ENCODE measurements at regions not wholly inside any gene's neighbourhood (a gene's known extent, or its start where the extent isn't known, plus 50 kb on each side); places are given as distances from the start of the nearest gene placed in this dataset.

- TF ChIP-seq POLR2A (IDR thresholded peaks at IDR 0.05): no peak
- TF ChIP-seq, protein P1, sequence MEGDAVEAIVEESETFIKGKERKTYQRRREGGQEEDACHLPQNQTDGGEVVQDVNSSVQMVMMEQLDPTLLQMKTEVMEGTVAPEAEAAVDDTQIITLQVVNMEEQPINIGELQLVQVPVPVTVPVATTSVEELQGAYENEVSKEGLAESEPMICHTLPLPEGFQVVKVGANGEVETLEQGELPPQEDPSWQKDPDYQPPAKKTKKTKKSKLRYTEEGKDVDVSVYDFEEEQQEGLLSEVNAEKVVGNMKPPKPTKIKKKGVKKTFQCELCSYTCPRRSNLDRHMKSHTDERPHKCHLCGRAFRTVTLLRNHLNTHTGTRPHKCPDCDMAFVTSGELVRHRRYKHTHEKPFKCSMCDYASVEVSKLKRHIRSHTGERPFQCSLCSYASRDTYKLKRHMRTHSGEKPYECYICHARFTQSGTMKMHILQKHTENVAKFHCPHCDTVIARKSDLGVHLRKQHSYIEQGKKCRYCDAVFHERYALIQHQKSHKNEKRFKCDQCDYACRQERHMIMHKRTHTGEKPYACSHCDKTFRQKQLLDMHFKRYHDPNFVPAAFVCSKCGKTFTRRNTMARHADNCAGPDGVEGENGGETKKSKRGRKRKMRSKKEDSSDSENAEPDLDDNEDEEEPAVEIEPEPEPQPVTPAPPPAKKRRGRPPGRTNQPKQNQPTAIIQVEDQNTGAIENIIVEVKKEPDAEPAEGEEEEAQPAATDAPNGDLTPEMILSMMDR (IDR thresholded peaks at IDR 0.05): no peak
- no peak for TF ChIP-seq POLR2AphosphoS5 (IDR thresholded peaks at IDR 0.05)
Measured at GRCh38 chr12:41627476-41627875, 439.4 kb downstream of the PDZRN4 start.
